Heart left ventricle (tissue), 13 donors: ENCODE measurements at regions not wholly inside any gene's neighbourhood (a gene's known extent, or its start where the extent isn't known, plus 50 kb on each side); places are given as distances from the start of the nearest gene placed in this dataset.
"Not testable (repeated sequence)": the region's sequence is repeated elsewhere in the genome, so short reads cannot be mapped to it uniquely, and the experiment has no call there.

ENCODE experiments used
- CTCF ChIP-seq, 12 donors: fragments of 200-600 bp; sonication (generic) in 4 of 12; IDR thresholded peaks; one replicate each; pipeline versions ENCODE4 v1.5.0 to v1.8.0; 2018 to 2022; ENCODE audit warnings: antibody characterized with exemption in 12 of 12, mild to moderate bottlenecking in 5 of 12
- POLR2A ChIP-seq, 2 donors: fragments of 450-650 bp; IDR thresholded peaks; one replicate each; pipeline ENCODE4 v1.6.1; 2017; ENCODE audit warnings: antibody characterized with exemption in 2 of 2, mild to moderate bottlenecking in 2 of 2, moderate library complexity in 2 of 2
- donor health status: ischemic (EF 13 %, LVEDD 7.1; RV severe dilation, severe dysfunction).
- donor health status: DM: no; HTN: yes; CAD: no.
- donor health status: DM: no; HTN: no; CAD: no.
- donor health status: ischemic (EF 25% LVEDD 6.9; RV normal size, moderate dysfunction).
- donor health status: ischemic (EF 25% LVEDD 5.7; RV mildly dilated, moderate dysfunction).
- donor health status: ischemic (EF 35%, LVEDD 5.7; RV mildly dilated, moderate dysfunction).
- donor health status: nonischemic (EF 11% LVEDD 7.7; RV severe dilation, severe dysfunction).
- donor health status: DM: yes; HTN: yes; CAD: no.
- donor health status: PGD.
- donor health status: ischemic (EF 29% LVEDD 5.4; RV normal size, mild dysfunction).
- donor health status: nonischemic (EF 23%, LVEDD 6.1; RV moderate dilation, normal function).

- not testable (repeated sequence) for TF ChIP-seq CTCF, POLR2A (IDR thresholded peaks at IDR 0.05)
These were observed 76.7 kb upstream of the AGAP9 start for GRCh38 chr10:47600127-47600526.
